C4-2B (cell line): ENCODE measurements at regions not wholly inside any gene's neighbourhood (a gene's known extent, or its start where the extent isn't known, plus 50 kb on each side); places are given as distances from the start of the nearest gene placed in this dataset.

Source experiments
- H3K27ac ChIP-seq: fragments of 450-650 bp; 2 replicates; pipeline ENCODE4 v1.5.1; 2017
- CTCF ChIP-seq: fragments of 450-650 bp; conservative IDR thresholded peaks from 2 replicates; pipeline ENCODE4 v1.5.1; 2017; ENCODE audit warnings: mild to moderate bottlenecking
- ZFX ChIP-seq: fragments of 450-650 bp; IDR thresholded peaks from 2 replicates; pipeline ENCODE4 v1.6.1; 2017

- no peak overlapping the region; the same call in 1 of the 2 replicates for H3K27ac ChIP-seq
- no peak for TF ChIP-seq ZFX
- TF ChIP-seq CTCF: no peak
Observed at GRCh38 chr18:8959551-8960135, 142.9 kb upstream of the NDUFV2 start.

GRCh38 chr18:8960740-8961657 lies 141.5 kb upstream of the NDUFV2 start:
- no peak for TF ChIP-seq CTCF
- TF ChIP-seq ZFX: no peak
- no peak overlapping the region for H3K27ac ChIP-seq

GRCh38 chr18:8962192-8962779 lies 140.2 kb upstream of the NDUFV2 start:
- no peak overlapping the region for H3K27ac ChIP-seq
- no peak for TF ChIP-seq ZFX
- TF ChIP-seq CTCF: no peak

GRCh38 chr18:8962855-8963635 lies 139.5 kb upstream of the NDUFV2 start:
- TF ChIP-seq ZFX (no peak), CTCF (no peak)
- H3K27ac ChIP-seq: no peak overlapping the region

- no peak overlapping the region for H3K27ac ChIP-seq
- TF ChIP-seq ZFX (no peak), CTCF (no peak)
Observed at GRCh38 chr18:8963876-8964275, 138.6 kb upstream of the NDUFV2 start.

GRCh38 chr18:8965398-8965797 lies 137.1 kb upstream of the NDUFV2 start:
- H3K27ac ChIP-seq: no peak overlapping the region
- no peak for TF ChIP-seq ZFX
- no peak for TF ChIP-seq CTCF
